Omental fat pad (tissue), 3 donors: ENCODE measurements at regions not wholly inside any gene's neighbourhood (a gene's known extent, or its start where the extent isn't known, plus 50 kb on each side); places are given as distances from the start of the nearest gene placed in this dataset.
"Not testable (repeated sequence)": the region's sequence is repeated elsewhere in the genome, so short reads cannot be mapped to it uniquely, and the experiment has no call there.

Source experiments
- ATAC-seq: fragments of 150-250 bp; one replicate; pipeline ENCODE4 v1.9.1; 2016; ENCODE audit warnings: mild to moderate bottlenecking, moderate library complexity; ENCODE audit not compliant: low FRiP score
- DNase-seq: peaks from one replicate; pipeline ENCODE4 v3.0.0-alpha.2; 2019; ENCODE audit warnings: low spot score
- CTCF ChIP-seq, 3 donors: fragments of 450-650 bp; IDR thresholded peaks; one replicate each; pipeline ENCODE4 v1.5.1; 2016 to 2017; ENCODE audit warnings: antibody characterized with exemption in 3 of 3, mild to moderate bottlenecking in 3 of 3, moderate library complexity in 2 of 3

GRCh38 chr1:101175466-101175865 lies 61.4 kb upstream of the S1PR1 start:
- TF ChIP-seq CTCF (IDR thresholded peaks at IDR 0.05) = no peak
- no peak for ATAC-seq

GRCh38 chr1:101174722-101175121 lies 62.1 kb upstream of the S1PR1 start:
- no peak for ATAC-seq
- no peak for DNase-seq
- TF ChIP-seq CTCF (IDR thresholded peaks at IDR 0.05) = no peak

More at GRCh38 chr1:101175466-101175865, 61.4 kb upstream of the S1PR1 start:
- DNase-seq = no peak

GRCh38 chr1:101174298-101174697 lies 62.5 kb upstream of the S1PR1 start:
- ATAC-seq, DNase-seq: not testable (repeated sequence)

- TF ChIP-seq CTCF (IDR thresholded peaks at IDR 0.05) = no peak
Measured at GRCh38 chr1:101170506-101171050, 66.2 kb upstream of the S1PR1 start.

GRCh38 chr1:101167891-101168290 lies 68.9 kb upstream of the S1PR1 start:
- no peak for TF ChIP-seq CTCF (IDR thresholded peaks at IDR 0.05)
- ATAC-seq (no peak), DNase-seq (no peak)

More at GRCh38 chr1:101170506-101171050, 66.2 kb upstream of the S1PR1 start:
- DNase-seq (no peak), ATAC-seq (no peak)

GRCh38 chr1:101166583-101167120 lies 70.2 kb upstream of the S1PR1 start:
- ATAC-seq (no peak), DNase-seq (no peak)
- no peak for TF ChIP-seq CTCF (IDR thresholded peaks at IDR 0.05)

- DNase-seq (no peak), ATAC-seq (no peak)
- TF ChIP-seq CTCF (IDR thresholded peaks at IDR 0.05) = no peak
Measured at GRCh38 chr1:101165954-101166353, 70.9 kb upstream of the S1PR1 start.
